NT2/D1 (cell line): ENCODE measurements at regions not wholly inside any gene's neighbourhood (a gene's known extent, or its start where the extent isn't known, plus 50 kb on each side); places are given as distances from the start of the nearest gene placed in this dataset.

Source experiments
- YY1 ChIP-seq: IDR thresholded peaks from 2 replicates; pipeline ENCODE4 v1.6.1; 2011; ENCODE audit not compliant: insufficient read length, insufficient read depth
- ZNF274 ChIP-seq: IDR thresholded peaks from 2 replicates; pipeline ENCODE4 v1.6.1; 2011; ENCODE audit warnings: mild to moderate bottlenecking, low read depth, low read length

- TF ChIP-seq YY1 (no peak), ZNF274 (no peak)
These were observed 134.0 kb downstream of the DYRK2 start for GRCh38 chr12:67782573-67782972.
